HG02798 (cell line): ENCODE measurements at regions not wholly inside any gene's neighbourhood (a gene's known extent, or its start where the extent isn't known, plus 50 kb on each side); places are given as distances from the start of the nearest gene placed in this dataset.

ENCODE experiments used
- ATAC-seq: cut with Tn5 transposase; IDR thresholded peaks from one replicate; pipeline ENCODE4 v1.9.1; 2021; ENCODE audit warnings: mild to moderate bottlenecking; ENCODE audit not compliant: unreplicated experiment, poor library complexity

- ATAC-seq: no peak
Measured at GRCh38 chr21:20511216-20511880, 486.9 kb upstream of the NCAM2 start.

GRCh38 chr21:20515446-20515845, 482.8 kb upstream of the NCAM2 start:
- ATAC-seq: no peak

DNA sequence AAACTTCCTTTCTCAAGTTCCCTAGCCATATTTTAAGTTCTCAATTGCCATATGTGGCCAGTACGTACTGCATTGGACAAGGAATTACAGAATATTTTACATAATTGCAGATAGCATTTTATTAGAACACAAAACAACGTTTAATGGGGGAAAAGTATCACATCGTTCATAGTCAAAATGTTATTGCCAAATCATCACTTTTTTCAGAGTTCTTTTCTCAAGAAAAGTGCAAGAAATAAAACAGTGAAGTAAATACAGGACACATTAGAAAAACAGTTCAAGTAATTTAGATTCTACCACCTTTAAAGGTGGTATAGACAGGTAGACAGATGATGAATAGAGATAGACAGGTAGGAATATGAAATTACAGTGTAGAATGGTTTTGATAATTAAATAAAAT, 479.1 kb upstream of the NCAM2 start:
- no peak for ATAC-seq

DNA sequence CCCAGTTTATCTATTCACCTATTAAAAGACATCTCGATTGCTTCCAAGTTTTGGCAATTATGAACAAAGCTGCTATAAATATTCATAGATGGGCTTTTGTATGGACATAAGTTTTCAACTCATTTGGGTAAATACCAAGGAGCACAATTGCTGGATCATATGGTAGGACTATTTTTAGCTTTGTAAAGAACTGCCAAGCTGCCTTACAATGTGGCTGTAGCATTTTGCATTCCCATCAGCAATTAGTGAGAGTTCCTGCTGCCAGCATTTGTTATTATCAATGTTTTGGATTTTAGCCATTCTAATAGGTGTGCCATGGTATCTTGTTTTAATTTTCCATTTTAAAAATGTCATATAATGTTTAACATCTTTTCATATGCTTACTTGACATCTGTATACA, 475.6 kb upstream of the NCAM2 start:
- ATAC-seq: no peak

DNA sequence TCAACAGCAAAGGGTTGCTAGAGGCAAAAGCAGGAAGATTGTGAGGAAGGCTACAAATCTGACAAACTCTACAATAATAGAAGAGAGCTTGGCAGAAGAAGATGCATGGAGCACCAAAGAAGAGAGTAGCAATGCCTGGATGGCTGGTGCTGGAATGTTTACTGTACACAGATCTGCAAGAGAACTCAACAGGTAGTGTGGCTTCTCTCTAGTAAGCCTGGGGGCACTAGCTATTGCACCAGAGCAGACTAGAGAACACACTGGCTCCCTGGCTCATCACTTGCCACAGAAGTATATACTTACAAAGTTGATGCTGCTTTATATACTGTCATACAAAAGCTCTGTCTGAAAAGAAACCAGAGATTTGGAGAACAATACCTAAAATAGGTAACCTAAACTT, 475.0 kb upstream of the NCAM2 start:
- ATAC-seq: no peak

DNA sequence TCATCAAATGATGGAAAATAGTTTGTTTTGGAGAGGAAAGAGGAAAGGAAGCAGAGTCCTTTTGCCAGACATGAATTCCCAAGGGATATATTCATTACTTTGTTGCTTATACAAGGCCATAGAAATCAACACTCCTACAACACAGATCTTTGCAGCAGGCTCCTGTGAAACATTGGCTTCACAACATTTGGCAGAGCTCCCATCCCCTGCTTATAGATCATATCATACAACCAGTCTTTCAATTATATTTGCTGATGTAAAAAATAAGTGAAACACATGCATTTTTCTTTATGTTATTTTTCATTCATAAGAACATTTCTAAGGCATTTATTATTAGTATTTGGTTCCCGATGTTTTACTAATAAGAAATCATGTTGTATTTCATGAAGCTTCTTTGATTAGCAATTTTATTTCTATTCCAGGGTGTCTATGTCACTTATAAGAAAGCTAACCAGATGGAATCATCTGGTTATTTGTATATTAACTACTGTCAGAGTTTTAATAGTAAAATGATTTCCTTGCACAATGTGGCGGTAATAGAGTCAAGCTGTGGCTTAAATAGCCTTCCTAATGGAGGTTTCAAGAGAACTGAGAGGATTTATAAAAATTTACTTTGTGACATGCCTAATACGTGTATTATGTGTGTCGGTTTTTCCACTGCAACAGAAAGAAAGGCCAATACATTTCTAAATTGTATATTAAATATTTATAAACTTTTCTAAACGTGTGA, 470.3 kb upstream of the NCAM2 start:
- ATAC-seq: no peak

DNA sequence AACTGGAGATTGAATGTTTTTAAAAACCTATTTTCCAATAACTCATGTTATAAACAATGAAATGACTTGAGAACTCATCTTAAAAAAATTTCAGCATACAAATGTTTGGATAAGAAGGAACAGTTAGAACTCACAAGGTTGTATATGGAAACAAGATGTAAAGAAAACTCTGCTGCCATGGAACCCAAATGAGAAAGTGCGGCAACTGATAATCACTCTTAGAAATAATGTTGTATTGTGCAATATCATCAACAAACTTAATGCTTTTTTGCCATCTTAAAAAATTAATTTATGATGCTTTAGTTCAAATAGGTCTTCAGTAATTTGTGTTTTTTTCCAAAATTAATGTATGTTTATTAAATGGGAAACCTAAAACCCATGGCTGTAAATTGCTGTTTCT, 461.1 kb upstream of the NCAM2 start:
- ATAC-seq: no peak

DNA sequence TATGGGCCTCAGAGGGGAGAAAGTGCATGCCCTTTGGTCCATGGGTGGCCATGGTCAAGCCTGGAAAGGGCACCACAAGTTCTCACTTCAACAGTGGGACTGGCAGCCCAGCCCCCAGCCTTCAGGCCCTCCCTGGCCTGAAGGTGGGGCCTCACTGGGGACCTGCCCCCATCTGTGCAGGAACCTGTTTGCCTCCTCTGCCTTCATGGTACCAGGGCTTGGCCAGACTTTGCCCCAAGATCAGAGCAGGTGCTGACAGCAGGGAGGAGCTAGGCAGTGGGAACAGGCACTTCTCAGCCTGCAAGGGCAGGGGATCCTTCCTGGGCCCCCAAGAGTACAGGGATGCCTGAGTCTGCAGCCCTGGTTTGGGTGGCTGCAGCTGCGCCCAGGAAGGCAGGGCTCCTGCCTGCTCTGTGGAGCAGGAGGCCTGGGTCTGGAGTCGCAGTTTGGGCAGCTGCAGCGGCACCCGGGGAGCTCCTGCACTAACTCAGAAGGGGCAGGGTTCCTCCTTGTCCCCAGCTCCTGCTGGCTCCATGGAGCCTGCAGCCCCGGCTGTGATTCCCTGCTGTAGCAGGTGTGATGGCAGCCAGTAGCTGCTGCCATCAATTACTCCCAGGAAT, 460.1 kb upstream of the NCAM2 start:
- ATAC-seq: no peak

DNA sequence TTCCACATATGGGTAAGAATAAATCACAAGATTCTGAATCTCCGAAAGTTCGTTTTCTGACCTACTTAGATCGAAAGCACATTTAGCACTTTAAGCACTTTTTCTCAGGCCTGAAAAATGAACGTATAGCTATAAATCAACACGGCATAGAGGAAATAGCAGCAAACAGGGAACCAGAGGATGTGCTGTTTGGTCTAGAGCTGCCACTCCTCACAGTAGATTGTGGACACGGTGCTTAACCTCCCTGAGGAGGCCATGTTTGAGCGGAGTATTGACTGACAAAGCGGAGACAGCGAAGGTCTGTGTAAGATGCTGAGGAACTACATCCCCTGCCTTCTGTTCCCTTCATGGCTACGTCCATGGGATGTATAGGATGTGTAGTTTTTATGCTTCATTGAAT, 452.8 kb upstream of the NCAM2 start:
- ATAC-seq: no peak

DNA sequence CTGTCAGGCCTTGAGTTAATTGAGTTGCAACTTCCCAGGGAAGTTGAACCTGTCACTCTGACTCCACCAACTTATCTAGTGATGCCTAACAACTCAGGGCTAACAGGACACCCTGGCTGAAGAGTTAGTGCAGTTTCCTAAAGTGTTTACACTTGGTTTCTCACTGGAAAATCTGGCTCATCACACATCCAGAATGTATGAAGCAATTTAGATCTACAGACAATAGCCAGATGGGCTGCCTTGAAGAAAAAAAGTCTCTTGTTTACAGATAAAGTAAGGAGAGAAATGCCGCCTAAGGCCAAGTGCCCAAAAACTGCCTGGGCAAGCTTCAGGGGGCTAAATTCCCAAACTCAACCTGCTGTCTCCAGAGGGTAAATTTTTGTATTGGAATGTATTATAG, 446.3 kb upstream of the NCAM2 start:
- no peak for ATAC-seq

- no peak for ATAC-seq
Measured at GRCh38 chr21:20554785-20555184, 443.4 kb upstream of the NCAM2 start.

DNA sequence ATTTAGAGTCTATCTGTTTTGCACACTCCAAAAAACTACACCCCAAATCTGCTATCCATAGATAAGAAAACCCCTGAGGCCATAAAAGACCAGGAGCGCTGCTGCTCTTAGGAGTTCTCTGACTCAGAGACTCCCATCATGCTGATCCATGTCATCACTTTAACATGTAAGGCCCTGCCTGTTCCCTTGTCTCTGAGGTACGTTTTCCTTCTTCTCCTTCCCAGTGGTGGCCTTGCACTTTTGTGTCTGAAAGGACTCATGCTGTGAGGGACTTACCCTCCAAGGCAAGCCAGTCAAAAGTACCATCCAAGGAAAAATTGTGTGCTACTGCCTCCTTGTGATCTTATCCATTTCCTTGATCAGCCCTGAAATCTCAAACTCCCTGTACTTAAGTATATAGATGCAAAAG, 427.4 kb upstream of the NCAM2 start:
- no peak for ATAC-seq

DNA sequence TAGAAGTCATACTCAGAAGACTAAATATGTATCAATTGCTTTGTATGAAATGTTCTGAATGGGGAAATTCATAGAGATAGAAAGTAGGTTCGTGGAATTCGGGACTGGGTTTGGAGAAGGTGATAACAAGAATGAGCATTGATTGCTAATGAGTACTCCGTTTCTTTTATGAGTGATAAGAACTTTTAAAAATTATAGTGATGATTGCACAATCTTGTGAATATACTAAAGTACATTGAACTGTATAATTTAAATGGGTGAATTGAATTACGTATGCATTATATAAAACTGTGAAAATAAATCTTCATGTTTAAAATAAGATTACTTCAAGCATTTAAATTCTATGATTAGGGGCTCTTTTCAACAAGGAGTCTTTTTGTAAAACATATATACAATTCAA, 425.6 kb upstream of the NCAM2 start:
- ATAC-seq: no peak

- ATAC-seq: no peak
Measured at GRCh38 chr21:20581361-20581760, 416.8 kb upstream of the NCAM2 start.

GRCh38 chr21:20591284-20591683, 406.9 kb upstream of the NCAM2 start:
- ATAC-seq: no peak

GRCh38 chr21:20592463-20592862, 405.7 kb upstream of the NCAM2 start:
- no peak for ATAC-seq

DNA sequence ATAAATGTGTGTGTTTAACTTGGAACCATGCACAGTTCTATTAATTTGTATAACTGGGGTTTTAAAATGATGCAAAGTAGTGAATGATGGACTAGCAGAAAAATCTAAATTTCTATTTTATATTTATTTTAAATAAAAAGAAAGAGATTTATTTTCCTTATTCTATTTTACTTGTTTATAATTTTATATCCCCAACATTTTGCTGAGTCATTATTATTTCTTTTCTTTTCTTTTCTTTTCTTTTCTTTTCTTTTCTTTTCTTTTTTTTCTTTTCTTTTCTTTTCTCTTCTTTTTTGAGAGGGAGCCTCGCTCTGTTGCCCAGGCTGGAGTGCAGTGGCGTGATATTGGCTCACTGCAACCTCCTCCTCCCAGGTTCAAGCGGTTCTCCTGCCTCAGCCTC, 395.0 kb upstream of the NCAM2 start:
- no peak for ATAC-seq

DNA sequence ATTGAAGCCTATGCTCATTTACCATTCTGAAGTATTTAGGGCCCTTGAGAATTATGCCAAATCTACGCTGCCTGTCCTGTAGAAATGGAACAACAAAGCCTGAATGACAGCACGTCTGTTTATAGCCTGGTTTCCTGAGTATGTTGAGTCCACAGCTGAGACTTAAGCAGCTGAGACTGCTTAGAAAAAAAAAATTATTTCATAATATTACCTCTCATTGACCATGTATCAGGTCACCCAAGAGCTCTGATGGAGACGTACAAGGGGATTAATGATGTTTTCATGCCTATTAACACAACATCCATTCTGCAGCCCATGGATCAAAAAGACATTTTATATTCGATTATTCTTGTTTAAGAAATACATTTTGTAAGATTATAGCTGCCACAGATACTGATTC, 387.2 kb upstream of the NCAM2 start:
- ATAC-seq: no peak

- no peak for ATAC-seq
Measured at GRCh38 chr21:20613654-20614053, 384.6 kb upstream of the NCAM2 start.

DNA sequence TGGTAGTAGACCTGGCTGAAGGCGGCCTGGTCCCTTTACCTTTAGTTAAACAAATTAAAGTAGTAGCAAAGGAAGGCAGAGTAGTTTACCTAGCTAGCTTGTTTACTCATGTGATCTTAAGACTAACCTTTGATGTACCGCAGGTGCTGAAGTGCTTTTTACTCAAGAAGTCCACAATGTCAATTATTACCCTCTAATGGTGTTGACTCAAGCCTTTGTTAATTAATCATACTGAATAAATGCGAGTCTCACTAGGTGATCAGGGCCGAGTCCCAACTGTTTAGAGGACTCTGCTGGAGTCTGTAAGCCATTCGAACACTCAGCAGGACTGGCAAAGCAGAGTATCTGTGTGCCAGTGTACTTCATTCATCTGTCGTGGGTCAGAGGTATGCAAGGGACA, 381.1 kb upstream of the NCAM2 start:
- no peak for ATAC-seq

DNA sequence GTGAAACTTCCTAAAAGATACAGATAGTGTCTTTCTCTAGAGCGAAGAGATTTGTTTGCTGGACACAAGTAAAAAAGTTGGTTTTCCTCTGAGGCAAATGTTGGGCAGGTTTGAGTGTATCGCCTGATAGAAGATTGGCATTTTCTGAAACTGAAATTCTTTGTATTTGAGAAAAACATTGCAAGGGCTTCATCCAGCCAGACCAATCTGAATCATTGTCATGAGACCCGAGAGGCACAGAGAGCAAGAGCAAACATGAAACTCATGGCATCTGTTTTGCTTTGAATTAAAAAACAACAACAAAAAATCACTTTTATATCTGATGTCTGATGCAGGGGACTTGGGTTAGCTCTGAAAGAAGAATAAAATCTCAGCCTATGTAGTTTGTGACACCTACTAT, 379.3 kb upstream of the NCAM2 start:
- no peak for ATAC-seq

DNA sequence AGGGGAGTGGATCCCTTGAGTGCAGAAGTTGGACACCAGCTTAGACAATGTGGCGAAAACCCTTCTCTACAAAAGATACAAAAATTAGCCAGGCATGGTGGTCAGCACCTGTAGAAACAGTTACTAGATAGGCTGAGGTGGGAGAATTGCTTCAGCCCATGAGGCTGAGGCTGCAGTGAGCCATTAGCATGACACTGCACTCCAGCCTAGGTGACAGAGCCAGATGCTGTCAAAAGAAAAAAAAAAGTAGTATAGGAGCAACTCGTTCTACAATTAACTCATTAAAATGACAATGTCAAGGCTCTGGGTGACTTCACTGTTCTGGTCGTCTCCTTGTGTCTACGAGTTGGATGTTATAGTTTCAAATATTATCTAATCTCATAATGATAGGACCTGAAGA, 370.6 kb upstream of the NCAM2 start:
- no peak for ATAC-seq
